H1 (cell line): ENCODE measurements at regions not wholly inside any gene's neighbourhood (a gene's known extent, or its start where the extent isn't known, plus 50 kb on each side); places are given as distances from the start of the nearest gene placed in this dataset.
A peak's percentile ranks its signal among the peaks of the same experiment; 100 is the strongest.

Experiments
- CTCF ChIA-PET: fragments of 300-600 bp; sonication (Branson Sonifier 250); formaldehyde crosslinking; loops from one replicate; lab custom pipeline; 2021; ENCODE audit not compliant: partially characterized antibody; lab: Charles Lee
- POLR2A ChIA-PET: fragments of 300-600 bp; sonication (Branson Sonifier 250); formaldehyde crosslinking; loops from one replicate; lab custom pipeline; 2021; ENCODE audit warnings: inconsistent platforms; ENCODE audit not compliant: partially characterized antibody; lab: Charles Lee
- DNase-seq, 2 experiments: peaks; one replicate each; pipeline versions ENCODE4 v3.0.0 to v3.0.0-alpha.2; 2010 to 2022; ENCODE audit warnings: low spot score in 2 of 2, low read depth in 1 of 2, mixed read lengths in 1 of 2
- FAIRE-seq: peaks from 2 replicates; lab custom pipeline; 2011; peaks lifted over from hg19 to GRCh38; lab: Jason Lieb, UNC
- H2AFZ ChIP-seq: 2 replicates; pipeline ENCODE4 v1.8.1; 2012; ENCODE audit warnings: low read length, inconsistent platforms
- H2AK5ac ChIP-seq: 2 replicates; pipeline ENCODE4 v1.6.1; 2013; ENCODE audit warnings: low read depth, low read length
- H2BK120ac ChIP-seq: replicated peaks from 2 replicates; pipeline ENCODE3; 2013; ENCODE audit warnings: low read depth, low read length, inconsistent platforms
- H2BK12ac ChIP-seq: 2 replicates; pipeline ENCODE4 v1.6.1; 2013; ENCODE audit warnings: low read depth, low read length
- H2BK15ac ChIP-seq: 2 replicates; pipeline ENCODE4 v1.6.1; 2013; ENCODE audit warnings: low read length
- H2BK20ac ChIP-seq: 2 replicates; pipeline ENCODE4 v1.6.1; 2013; ENCODE audit warnings: low read length
- H2BK5ac ChIP-seq: 2 replicates; pipeline ENCODE4 v1.6.1; 2013; ENCODE audit warnings: low read depth, low read length
- H3K14ac ChIP-seq: 2 replicates; pipeline ENCODE4 v1.6.1; 2013; ENCODE audit warnings: inconsistent platforms; ENCODE audit not compliant: insufficient read length
- H3K18ac ChIP-seq: 2 replicates; pipeline ENCODE4 v1.6.1; 2013; ENCODE audit warnings: low read length; ENCODE audit errors: extremely low read depth
- H3K23ac ChIP-seq: 2 replicates; pipeline ENCODE4 v1.6.1; 2013; ENCODE audit warnings: inconsistent platforms; ENCODE audit not compliant: insufficient read length
- H3K23me2 ChIP-seq: 2 replicates; pipeline ENCODE4 v1.6.1; 2013; ENCODE audit warnings: low read depth, low read length
- H3K27ac ChIP-seq: 2 replicates; pipeline ENCODE4 v1.6.1; 2011; ENCODE audit warnings: low read depth, low read length, inconsistent platforms
- H3K27me3 ChIP-seq, 4 experiments: replicated peaks in 1 of 4; 1 replicate in 1 of 4; 2 replicates in 3 of 4; pipeline versions ENCODE4 v1.6.1 to v1.8.1; 2011 to 2013; ENCODE audit warnings: low read length in 3 of 4, mild to moderate bottlenecking in 3 of 4, inconsistent platforms in 2 of 4, mixed read lengths in 2 of 4, moderate library complexity in 1 of 4; ENCODE audit not compliant: control insufficient read depth in 3 of 4, insufficient read depth in 3 of 4; ENCODE audit errors: extremely low read depth in 1 of 4
- H3K36me3 ChIP-seq, 4 experiments: 2 replicates each; pipeline versions ENCODE4 v1.6.1 to v1.8.1; 2011 to 2013; ENCODE audit warnings: mild to moderate bottlenecking in 4 of 4, low read length in 3 of 4, moderate library complexity in 2 of 4, control low read depth in 1 of 4, inconsistent platforms in 1 of 4; ENCODE audit not compliant: insufficient read depth in 4 of 4, control insufficient read depth in 2 of 4
- H3K4ac ChIP-seq: replicated peaks from 2 replicates; pipeline ENCODE3; 2013; ENCODE audit warnings: low read length, low read depth, mixed read lengths, inconsistent platforms; ENCODE audit not compliant: insufficient read length
- H3K4me1 ChIP-seq, 4 experiments: replicated peaks in 1 of 4; 1 replicate in 1 of 4; 2 replicates in 3 of 4; pipeline versions ENCODE4 v1.6.1 to v1.8.1; 2011 to 2013; ENCODE audit warnings: low read length in 3 of 4, inconsistent platforms in 2 of 4, mixed read lengths in 1 of 4; ENCODE audit not compliant: insufficient read depth in 4 of 4, control insufficient read depth in 3 of 4
- H3K4me2 ChIP-seq, 2 experiments: 2 replicates each; pipeline versions ENCODE4 v1.6.1 to v1.8.1; 2011 to 2013; ENCODE audit warnings: low read depth in 2 of 2, low read length in 2 of 2, control low read depth in 1 of 2, inconsistent platforms in 1 of 2, mild to moderate bottlenecking in 1 of 2; ENCODE audit not compliant: insufficient read depth in 1 of 2
- H3K4me3 ChIP-seq, 4 experiments: fragments of 200-600, 300-600 bp in 1 of 4; sonication (generic), shearing (Covaris generic), sonication (Bioruptor Twin) in 1 of 4; 2 replicates each; pipeline versions ENCODE4 v1.5.1 to v1.8.1; 2011 to 2016; ENCODE audit warnings: low read length in 4 of 4, low read depth in 3 of 4, control low read depth in 2 of 4, inconsistent platforms in 2 of 4, mild to moderate bottlenecking in 2 of 4, mixed read lengths in 1 of 4, moderate library complexity in 1 of 4; ENCODE audit not compliant: insufficient read depth in 2 of 4; ENCODE audit errors: extremely low read depth in 1 of 4
- H3K56ac ChIP-seq: replicated peaks from 2 replicates; pipeline ENCODE3; 2013; ENCODE audit warnings: low read depth, mild to moderate bottlenecking, mixed read lengths, low read length, inconsistent platforms; ENCODE audit not compliant: insufficient read length
- H3K79me1 ChIP-seq: 2 replicates; pipeline ENCODE4 v1.6.1; 2013; ENCODE audit warnings: low read depth, low read length, control low read depth
- H3K79me2 ChIP-seq, 2 experiments: 2 replicates each; pipeline versions ENCODE4 v1.6.1 to v1.8.1; 2012 to 2013; ENCODE audit warnings: low read length in 2 of 2, mild to moderate bottlenecking in 2 of 2, inconsistent platforms in 1 of 2; ENCODE audit not compliant: insufficient read depth in 2 of 2, control insufficient read depth in 1 of 2
- H3K9ac ChIP-seq, 4 experiments: replicated peaks in 1 of 4; 1 replicate in 1 of 4; 2 replicates in 3 of 4; pipeline versions ENCODE4 v1.6.1 to v1.8.1; 2011 to 2013; ENCODE audit warnings: low read depth in 3 of 4, low read length in 3 of 4, control low read depth in 2 of 4, mild to moderate bottlenecking in 2 of 4, moderate library complexity in 2 of 4, inconsistent platforms in 1 of 4; ENCODE audit errors: extremely low read depth in 1 of 4
- H3K9me3 ChIP-seq, 2 experiments: 2 replicates each; pipeline versions ENCODE4 v1.6.1 to v1.8.1; 2012 to 2013; ENCODE audit warnings: mild to moderate bottlenecking in 2 of 2, moderate library complexity in 2 of 2, control low read depth in 1 of 2, inconsistent platforms in 1 of 2, low read depth in 1 of 2, low read length in 1 of 2, mixed read lengths in 1 of 2; ENCODE audit not compliant: insufficient read depth in 2 of 2
- H4K20me1 ChIP-seq, 2 experiments: replicated peaks in 1 of 2; 2 replicates each; pipeline versions ENCODE3 to v1.8.1; 2011 to 2013; ENCODE audit warnings: inconsistent platforms in 2 of 2, low read length in 2 of 2, mild to moderate bottlenecking in 1 of 2; ENCODE audit not compliant: insufficient read depth in 2 of 2, control insufficient read depth in 1 of 2
- H4K5ac ChIP-seq: 2 replicates; pipeline ENCODE4 v1.6.1; 2013; ENCODE audit warnings: low read length, low read depth, mixed read lengths, inconsistent platforms; ENCODE audit not compliant: insufficient read length
- H4K8ac ChIP-seq: 2 replicates; pipeline ENCODE4 v1.8.0; 2013; ENCODE audit warnings: mild to moderate bottlenecking, moderate library complexity, low read length, inconsistent platforms; ENCODE audit not compliant: insufficient read depth; ENCODE audit errors: extremely low read depth
- H4K91ac ChIP-seq: replicated peaks from 2 replicates; pipeline ENCODE3; 2013; ENCODE audit warnings: low read length, mixed read lengths, inconsistent platforms; ENCODE audit not compliant: insufficient read length
- ASH2L ChIP-seq: fragments of 200-600, 300-600 bp; sonication (generic); IDR thresholded peaks from one replicate; pipeline ENCODE4 v1.7.1; 2017; ENCODE audit warnings: low read length
- CHD2 ChIP-seq: IDR thresholded peaks from 2 replicates; pipeline ENCODE4 v1.6.1; 2012; ENCODE audit warnings: low read length, improper control_type of control experiment
- CREB1 ChIP-seq: IDR thresholded peaks from 2 replicates; pipeline ENCODE4 v1.6.1; 2012; ENCODE audit warnings: inconsistent platforms
- GTF2F1 ChIP-seq: IDR thresholded peaks from 2 replicates; pipeline ENCODE4 v1.6.1; 2012; ENCODE audit warnings: low read depth, low read length, improper control_type of control experiment, borderline replicate concordance
- JUN ChIP-seq: IDR thresholded peaks from 2 replicates; pipeline ENCODE4 v1.6.1; 2011; ENCODE audit warnings: low read depth, mild to moderate bottlenecking, improper control_type of control experiment, low read length
- NRF1 ChIP-seq: IDR thresholded peaks from 2 replicates; pipeline ENCODE4 v1.6.1; 2011; ENCODE audit warnings: mild to moderate bottlenecking, low read depth, low read length, improper control_type of control experiment
- RNF2 ChIP-seq: fragments of 200-900, 300-1000 bp; sonication (generic); IDR thresholded peaks from 2 replicates; pipeline ENCODE4 v1.7.1; 2016; ENCODE audit warnings: borderline replicate concordance, low read depth, mild to moderate bottlenecking, antibody characterized with exemption, low read length; ENCODE audit not compliant: poor library complexity, severe bottlenecking; ENCODE audit errors: missing control alignments
- RXRA ChIP-seq: IDR thresholded peaks from 2 replicates; pipeline ENCODE4 v1.6.1; 2011; ENCODE audit warnings: low read depth, mild to moderate bottlenecking, low read length, moderate library complexity; ENCODE audit not compliant: insufficient read depth
- SIN3A ChIP-seq, 2 experiments: IDR thresholded peaks in 1 of 2; conservative IDR thresholded peaks in 1 of 2; 2 replicates each; pipeline ENCODE4 v1.6.1; 2011 to 2012; ENCODE audit warnings: low read length in 2 of 2, improper control_type of control experiment in 1 of 2, low read depth in 1 of 2, mild to moderate bottlenecking in 1 of 2
- TCF12 ChIP-seq: IDR thresholded peaks from 2 replicates; pipeline ENCODE4 v1.6.1; 2011; ENCODE audit warnings: low read depth, mild to moderate bottlenecking, low read length
- YY1 ChIP-seq: IDR thresholded peaks from 2 replicates; pipeline ENCODE4 v1.6.1; 2011; ENCODE audit warnings: low read depth, mild to moderate bottlenecking, low read length
- WGBS, 2 experiments: shearing (Covaris generic) in 1 of 2; methylation state at CpG; one replicate each; pipeline versions ENCODE4 v1.1.6 to v1.1.7; 2013 to 2015; ENCODE audit warnings: low lambda C conversion rate in 2 of 2, mixed read lengths in 2 of 2, inconsistent platforms in 1 of 2, low coverage in 1 of 2, missing lambda C conversion rate in 1 of 2; ENCODE audit not compliant: insufficient replicate concordance in 2 of 2, insufficient coverage in 1 of 2, insufficient read length in 1 of 2; ENCODE audit errors: extremely low coverage in 1 of 2, missing lambda C conversion rate in 1 of 2; 5-methylcytosine and 5-hydroxymethylcytosine counted together
- TF ChIP-seq, protein P1 (sequence below): IDR thresholded peaks from 2 replicates; pipeline ENCODE4 v1.6.1; 2012; ENCODE audit warnings: inconsistent platforms
- TF ChIP-seq, protein P2 (sequence below): IDR thresholded peaks from 2 replicates; pipeline ENCODE4 v1.6.1; 2011; ENCODE audit warnings: low read length, improper control_type of control experiment

DNA sequence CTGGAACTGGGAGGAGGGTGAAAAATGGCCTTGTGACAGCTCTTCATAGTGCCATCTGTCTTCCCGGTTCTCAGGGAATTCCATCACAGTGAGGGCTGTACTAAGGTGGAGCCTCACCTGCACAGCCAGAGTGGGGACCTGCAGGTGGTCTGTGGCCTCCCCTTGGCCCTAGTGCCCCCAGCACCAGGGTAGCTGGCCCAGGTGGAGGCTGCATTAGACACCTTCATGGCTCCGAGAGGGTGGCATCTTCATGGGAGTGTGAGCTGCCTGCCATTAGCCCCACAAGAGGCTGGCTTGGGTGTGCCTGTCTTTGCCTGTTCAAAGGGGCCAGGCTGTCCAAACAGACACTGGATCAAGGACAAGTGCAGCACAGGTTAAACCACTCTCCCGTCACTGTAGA, 95.5 kb upstream of the PRR23E start:
- H4K20me1 ChIP-seq: no peaks in the 10 kb centered on the region
- H2BK20ac ChIP-seq: no peak overlapping the region
- no peaks in the 10 kb centered on the region for H3K79me1 ChIP-seq
- no peak overlapping the region for H2AK5ac ChIP-seq
- no peaks in the 10 kb centered on the region for H3K36me3 ChIP-seq
- H3K79me2 ChIP-seq: no peaks in the 10 kb centered on the region
- H2BK12ac ChIP-seq: 0 out of 2 replicates have a peak overlapping the region, but pooled peaks have one; percentile 23
- 83% methylated on average over 3 of the region's 3 CpGs; no CpG with 5 or more reads in 1 of the 2 experiments for WGBS, 2 experiments
- H4K5ac ChIP-seq: no peak overlapping the region
- no peak overlapping the region for H3K23ac ChIP-seq
- no peaks in the 10 kb centered on the region for H3K23me2 ChIP-seq
- POLR2A ChIA-PET: no interaction called here
- H2BK15ac ChIP-seq: 0 out of 2 replicates have a peak overlapping the region, but pooled peaks have one; percentile 72
- no peak overlapping the region for H3K4me3 ChIP-seq
- no peak overlapping the region for H3K4ac ChIP-seq
- no peaks in the 10 kb centered on the region; a peak in 1 of 7 replicates for H3K4me1 ChIP-seq
- no peak overlapping the region for H2BK5ac ChIP-seq
- H2AFZ ChIP-seq: no peak overlapping the region
- no peak overlapping the region for H4K91ac ChIP-seq
- H3K4me2 ChIP-seq: no peak overlapping the region
- no peaks in the 10 kb centered on the region; a peak in 1 of 7 replicates for H3K27me3 ChIP-seq
- no peak overlapping the region for H3K27ac ChIP-seq
- H2BK120ac ChIP-seq: no peak overlapping the region
- no peak for DNase-seq
- H4K8ac ChIP-seq: peak overlapping the region; percentile 38; the same call in 1 of the 2 replicates
- H3K14ac ChIP-seq: no peak overlapping the region
- H3K9ac ChIP-seq: no peak overlapping the region
- H3K56ac ChIP-seq: no peak overlapping the region
- peaks cover 0 to 6% of the 10 kb centered on the region in 2 experiments; a peak in 1 of 4 replicates for H3K9me3 ChIP-seq
- no peak for FAIRE-seq
- CTCF ChIA-PET: interaction anchor here (0.9 to 2.4 kb wide), 4 partner anchors 8 to 65 kb away, joined by 3 to 11 read pairs (median 4); no protein-coding TSS in a partner anchor
- no peak overlapping the region for H3K18ac ChIP-seq
- TF ChIP-seq CREB1: no peak
- TF ChIP-seq TCF12: no peak
- TF ChIP-seq, protein P1, sequence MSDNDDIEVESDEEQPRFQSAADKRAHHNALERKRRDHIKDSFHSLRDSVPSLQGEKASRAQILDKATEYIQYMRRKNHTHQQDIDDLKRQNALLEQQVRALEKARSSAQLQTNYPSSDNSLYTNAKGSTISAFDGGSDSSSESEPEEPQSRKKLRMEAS: no peak
- TF ChIP-seq GTF2F1: no peak
- no peak for TF ChIP-seq SIN3A (conservative IDR thresholded peaks at IDR 0.05 in 1 of 2, IDR thresholded peaks at IDR 0.05 in 1 of 2; ENCODE audit: low read depth in 1 of 2, low read length in 2 of 2)
- TF ChIP-seq YY1: no peak
- TF ChIP-seq JUN: no peak
- TF ChIP-seq, protein P2, sequence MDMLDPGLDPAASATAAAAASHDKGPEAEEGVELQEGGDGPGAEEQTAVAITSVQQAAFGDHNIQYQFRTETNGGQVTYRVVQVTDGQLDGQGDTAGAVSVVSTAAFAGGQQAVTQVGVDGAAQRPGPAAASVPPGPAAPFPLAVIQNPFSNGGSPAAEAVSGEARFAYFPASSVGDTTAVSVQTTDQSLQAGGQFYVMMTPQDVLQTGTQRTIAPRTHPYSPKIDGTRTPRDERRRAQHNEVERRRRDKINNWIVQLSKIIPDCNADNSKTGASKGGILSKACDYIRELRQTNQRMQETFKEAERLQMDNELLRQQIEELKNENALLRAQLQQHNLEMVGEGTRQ: no peak
- no peak for TF ChIP-seq ASH2L
- TF ChIP-seq NRF1: no peak
- TF ChIP-seq CHD2: no peak
- TF ChIP-seq RNF2: no peak
- no peak for TF ChIP-seq RXRA
